ENCODE measurements at regions not wholly inside any gene's neighbourhood (a gene's known extent, or its start where the extent isn't known, plus 50 kb on each side); places are given as distances from the start of the nearest gene placed in this dataset.

- TF ChIP-seq CTCF (IDR thresholded peaks at IDR 0.05): no peak
- TF ChIP-seq POLR2A (IDR thresholded peaks at IDR 0.05): no peak
These were observed 244.8 kb upstream of the NFE2L3 start for GRCh38 chr7:25907214-25907613.

Measured in adrenal gland (tissue), 5 donors.